ENCODE measurements at regions not wholly inside any gene's neighbourhood (a gene's known extent, or its start where the extent isn't known, plus 50 kb on each side); places are given as distances from the start of the nearest gene placed in this dataset.

DNA sequence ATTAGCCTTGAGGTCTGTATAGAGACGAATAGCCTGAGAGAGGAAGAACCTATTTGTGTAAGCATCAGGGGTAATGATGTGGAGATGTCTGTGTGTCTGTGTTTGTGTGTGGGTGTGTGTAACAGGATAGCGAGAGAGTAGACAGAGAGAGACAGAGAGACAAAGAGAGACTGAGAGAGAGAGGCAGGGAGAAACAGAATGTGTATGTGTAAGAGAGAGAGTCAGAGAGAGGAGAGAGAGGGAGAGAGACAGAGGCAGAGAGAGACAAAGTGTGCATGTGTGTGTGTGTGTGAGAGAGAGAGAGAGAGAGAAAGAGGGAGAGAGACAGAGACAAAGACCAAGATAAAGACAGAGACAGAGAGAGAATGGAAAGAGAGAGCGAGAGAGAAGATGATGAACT lies 396.1 kb downstream of the PAX1 start:
- TF ChIP-seq EZH2 (IDR thresholded peaks at IDR 0.05; ENCODE audit: low read length) = no peak
- TF ChIP-seq CTCF (optimal IDR thresholded peaks at IDR 0.05 in 1 of 3, IDR thresholded peaks at IDR 0.05 in 1 of 3, conservative IDR thresholded peaks at IDR 0.05 in 1 of 3; ENCODE audit: extremely low read depth in 1 of 3, insufficient read depth in 2 of 3, low read length in 3 of 3) = no peak
